AG08395 (cell line): ENCODE measurements at regions not wholly inside any gene's neighbourhood (a gene's known extent, or its start where the extent isn't known, plus 50 kb on each side); places are given as distances from the start of the nearest gene placed in this dataset.
"Not testable (repeated sequence)": the region's sequence is repeated elsewhere in the genome, so short reads cannot be mapped to it uniquely, and the experiment has no call there.

ENCODE experiments used
- DNase-seq: peaks from one replicate; pipeline ENCODE4 v3.0.0; 2012; ENCODE audit warnings: mixed read lengths, low spot score

DNA sequence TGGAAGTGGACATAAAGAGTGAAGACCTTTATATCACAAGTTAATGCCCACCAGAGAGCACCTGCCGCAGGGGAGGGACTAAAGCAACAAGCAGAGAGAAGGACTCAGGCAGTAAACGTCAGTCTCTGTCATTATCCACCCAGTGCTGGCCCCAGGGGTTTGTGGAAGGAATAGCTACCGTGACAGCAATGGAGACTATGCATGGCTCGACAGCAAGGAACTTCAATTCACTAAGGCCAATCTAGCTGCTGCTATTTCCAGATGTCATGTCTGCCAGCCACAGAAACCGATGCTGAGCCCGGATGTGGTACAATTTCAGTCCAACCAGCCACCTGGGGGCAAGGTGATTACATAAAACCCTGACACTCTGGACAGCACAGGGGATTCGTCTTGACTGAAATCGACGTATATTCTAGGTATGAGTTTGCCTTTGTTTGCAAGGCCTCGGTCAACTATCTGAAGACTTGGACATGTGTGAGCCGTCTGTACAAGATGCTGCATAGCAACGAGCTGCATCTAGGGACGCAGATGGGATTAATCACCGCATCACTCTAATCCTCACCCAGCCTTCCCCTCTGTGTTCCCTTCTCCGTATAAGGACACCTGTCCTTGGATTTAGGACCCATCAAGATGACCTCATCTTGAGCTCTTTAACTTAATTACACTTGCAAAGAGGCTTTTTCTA, 154.1 kb upstream of the SH3BP4 start:
- peak; percentile 41 for DNase-seq

DNA sequence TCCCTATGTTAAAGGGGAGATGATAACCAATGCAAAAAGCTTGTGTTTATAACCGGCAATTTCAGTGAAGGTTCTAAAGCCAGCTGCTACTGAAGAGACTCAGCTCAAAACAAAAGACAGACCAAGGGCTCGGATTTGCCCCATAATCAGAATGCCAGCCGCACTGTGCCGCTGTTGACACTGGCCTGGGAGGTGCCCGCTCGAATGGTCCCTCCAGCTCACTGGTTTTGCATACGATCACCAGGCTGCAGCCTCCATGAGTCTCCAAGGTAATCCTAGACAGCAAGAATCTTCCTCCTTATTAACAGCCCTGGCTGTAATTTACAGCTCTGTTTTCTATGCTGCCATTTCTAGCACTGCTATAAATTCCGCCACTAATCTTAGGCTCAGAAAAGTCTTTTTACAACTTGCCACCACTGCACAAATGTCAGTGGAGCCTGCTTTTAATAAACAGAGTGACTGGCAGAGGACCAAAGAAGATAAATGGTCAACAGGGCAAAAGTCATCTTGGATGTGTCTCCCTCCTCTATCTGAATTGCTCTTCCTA, 155.7 kb upstream of the SH3BP4 start:
- DNase-seq: no peak

DNA sequence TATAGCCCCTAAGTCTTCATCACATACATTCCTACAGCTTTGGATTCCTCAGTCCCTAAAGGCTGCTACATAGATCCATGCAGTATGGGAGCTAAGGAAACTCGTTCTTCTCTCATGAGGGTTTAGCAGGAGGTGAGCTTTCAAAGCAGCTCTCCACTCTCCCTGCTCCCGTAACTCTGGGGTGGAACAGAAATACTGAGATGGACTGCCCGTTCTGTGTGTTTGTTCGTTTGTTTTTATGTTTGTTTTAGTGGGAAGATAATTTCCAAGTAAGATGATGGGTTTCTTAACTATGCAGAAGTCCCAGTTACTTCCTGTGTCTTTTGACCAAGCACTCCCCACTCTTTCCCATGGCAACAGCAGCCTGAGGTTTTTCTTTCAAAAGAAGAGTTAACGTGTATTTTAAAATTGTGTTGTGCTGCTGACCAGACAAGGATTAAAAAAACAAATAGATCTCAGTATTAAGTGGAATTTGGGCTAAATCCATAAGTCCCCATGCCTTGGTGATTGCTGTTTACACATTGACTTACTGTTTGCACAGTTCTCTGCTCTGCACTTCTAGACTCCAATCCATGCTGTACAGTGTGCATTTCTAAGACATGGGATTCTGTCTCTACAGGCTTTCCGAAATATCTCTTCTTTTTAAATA, 156.4 kb upstream of the SH3BP4 start:
- DNase-seq: peak; percentile 41

DNA sequence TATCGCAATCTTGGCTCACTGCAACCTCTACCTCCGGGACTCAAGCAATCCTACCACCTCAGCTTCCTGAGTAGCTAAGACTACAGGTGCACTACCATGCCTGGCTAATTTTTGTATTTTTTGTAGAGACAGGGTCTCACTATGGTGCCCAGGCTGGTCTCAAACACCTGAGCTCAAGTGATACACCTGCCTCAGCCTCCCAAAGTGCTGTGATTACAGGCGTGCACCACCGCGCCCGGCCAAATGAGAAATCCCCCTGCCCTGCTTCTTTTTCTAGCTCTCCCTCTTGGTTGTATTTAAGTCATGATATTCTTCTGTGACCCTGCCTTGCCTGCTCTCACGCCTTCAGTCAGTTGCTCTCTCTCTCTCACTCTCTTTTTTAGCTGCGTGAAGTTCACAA, 157.0 kb upstream of the SH3BP4 start:
- no peak for DNase-seq

DNA sequence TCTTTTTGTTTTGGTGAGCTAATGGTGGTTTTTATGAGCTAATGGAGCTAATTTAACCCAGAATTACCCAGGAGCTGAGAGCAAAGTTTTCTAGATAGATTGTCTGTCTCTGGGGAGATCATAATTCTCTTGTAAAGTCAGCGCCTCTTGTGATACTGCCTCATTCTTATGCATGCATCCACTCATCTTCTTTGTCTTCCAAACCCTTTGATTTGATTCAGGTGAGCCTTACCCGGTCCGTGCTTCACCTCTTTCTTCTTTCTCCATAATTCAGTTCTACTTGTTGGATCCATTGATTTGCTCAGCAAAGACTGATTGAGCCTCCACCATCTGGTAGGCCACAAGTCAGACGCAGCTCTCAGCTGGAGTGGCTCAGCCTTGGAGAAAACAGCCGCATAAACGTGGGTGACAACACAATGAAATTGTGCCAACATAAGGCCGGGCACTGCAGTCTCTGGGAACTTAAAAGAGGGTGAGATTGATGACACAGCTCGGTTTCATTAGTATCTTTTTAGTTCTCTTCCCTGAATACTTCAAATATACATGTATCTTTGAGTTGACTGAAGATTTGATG, 158.5 kb upstream of the SH3BP4 start:
- no peak for DNase-seq

DNA sequence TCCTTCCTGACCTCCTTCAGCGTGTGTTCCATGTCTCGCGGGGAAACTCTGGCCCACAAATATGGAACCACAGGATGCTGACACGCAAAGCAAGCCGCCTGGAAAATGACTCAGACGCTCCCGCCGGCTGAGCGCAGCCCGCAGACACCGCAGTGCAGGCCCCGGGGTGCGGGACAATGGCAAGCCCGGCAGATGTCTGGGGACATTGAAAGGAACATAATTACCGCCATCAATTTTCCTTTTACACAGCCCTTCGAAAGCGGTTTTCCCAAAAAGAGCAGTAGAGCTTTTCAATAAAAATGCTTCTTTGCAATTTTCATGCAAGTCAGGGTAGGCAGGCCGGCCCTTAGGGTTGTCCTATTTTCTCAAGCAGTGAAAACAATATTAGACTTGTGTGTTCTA, 159.2 kb upstream of the SH3BP4 start:
- no peak for DNase-seq

DNA sequence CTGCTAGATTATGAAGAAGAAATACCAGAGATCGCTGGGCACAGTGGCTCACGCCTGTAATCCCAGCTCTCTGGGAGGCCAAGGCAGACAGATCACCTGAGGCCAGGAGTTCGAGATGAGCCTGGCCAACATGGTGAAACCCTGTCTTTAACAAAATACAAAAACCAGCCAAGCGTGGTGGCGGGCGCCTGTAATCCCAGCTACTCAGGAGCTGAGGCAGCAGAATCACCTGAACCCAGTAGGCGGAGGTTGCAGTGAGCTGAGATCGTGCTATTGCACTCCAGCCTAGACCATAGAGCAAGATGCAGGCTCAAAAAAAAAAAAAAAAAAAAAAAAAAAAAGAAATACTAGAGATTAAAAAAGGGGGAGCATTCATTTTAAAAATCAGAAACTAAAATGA, 159.7 kb upstream of the SH3BP4 start:
- DNase-seq: not testable (repeated sequence)

DNA sequence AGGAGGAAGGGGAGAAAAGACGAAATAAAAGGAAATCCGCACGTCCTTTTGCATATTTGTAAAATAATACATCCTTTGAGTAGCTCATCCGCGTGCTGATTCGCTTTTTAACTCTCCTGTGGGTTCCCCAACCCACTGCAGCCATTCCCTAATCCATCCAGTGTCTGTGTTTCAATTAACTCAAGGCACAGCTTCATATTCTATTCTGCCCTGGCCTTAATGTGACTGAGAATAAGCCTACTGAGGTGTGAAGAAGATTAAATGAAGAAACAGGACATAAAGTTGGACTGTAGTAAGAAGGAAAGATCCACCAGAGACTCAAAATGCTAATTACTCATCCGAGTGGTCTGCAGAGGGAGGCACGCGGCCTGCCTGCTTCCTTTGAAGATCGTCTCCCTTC, 161.4 kb upstream of the SH3BP4 start:
- DNase-seq: no peak

DNA sequence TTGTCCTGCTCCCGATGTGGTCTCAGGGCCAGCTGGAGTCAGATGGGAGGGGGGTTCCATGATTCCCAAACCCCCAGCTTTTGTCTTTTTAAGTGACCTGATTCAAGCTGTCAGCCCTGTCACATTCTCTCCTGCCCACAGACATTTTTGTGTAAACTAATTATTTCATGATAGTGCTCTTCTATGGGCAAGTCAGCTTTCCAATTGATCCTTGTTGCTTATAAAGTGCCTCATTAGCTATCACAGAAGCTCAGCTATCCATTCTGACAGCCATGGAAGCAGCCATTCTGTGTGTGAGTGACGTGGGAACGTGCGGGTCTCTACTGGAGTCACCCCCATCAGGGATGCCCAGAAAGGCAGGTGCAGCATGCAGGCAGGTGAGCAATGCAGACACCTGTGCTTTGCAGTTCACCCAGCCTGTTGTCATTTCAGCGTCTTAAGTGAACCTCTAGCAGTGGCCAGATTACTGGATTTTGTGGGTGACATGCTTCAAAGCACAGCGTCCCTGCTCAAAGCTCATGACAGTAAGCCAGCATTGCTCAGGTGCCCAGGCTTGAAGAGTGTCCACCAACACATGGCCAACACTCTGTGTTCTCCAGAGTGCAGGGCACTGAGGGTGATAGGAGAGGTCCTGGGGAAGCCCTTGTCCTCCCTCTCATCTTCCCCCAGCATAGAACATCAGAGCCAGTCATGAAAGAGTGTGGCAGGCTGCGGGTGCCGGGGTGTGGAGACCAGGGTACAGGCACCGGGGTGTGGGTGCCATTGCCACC, 162.1 kb upstream of the SH3BP4 start:
- DNase-seq: no peak

DNA sequence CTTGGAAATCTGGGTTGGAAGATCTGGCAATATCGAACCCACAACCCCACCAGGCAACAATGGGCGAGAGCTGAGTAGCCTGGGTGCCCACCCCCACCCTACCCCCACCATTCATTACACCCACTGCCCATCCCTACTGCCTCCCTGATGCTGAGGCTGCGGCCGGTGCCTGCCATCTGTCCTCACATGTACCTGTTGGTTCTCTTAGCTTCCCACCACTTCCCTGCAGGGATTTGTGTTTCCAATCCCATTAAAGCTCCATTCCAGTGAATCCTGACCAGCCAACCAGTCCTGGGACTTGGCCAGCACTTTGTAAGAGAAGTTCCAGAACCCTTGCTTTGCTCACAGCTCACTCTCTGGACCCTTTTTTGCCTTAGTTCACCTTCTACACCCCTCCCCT, 163.0 kb upstream of the SH3BP4 start:
- no peak for DNase-seq

DNA sequence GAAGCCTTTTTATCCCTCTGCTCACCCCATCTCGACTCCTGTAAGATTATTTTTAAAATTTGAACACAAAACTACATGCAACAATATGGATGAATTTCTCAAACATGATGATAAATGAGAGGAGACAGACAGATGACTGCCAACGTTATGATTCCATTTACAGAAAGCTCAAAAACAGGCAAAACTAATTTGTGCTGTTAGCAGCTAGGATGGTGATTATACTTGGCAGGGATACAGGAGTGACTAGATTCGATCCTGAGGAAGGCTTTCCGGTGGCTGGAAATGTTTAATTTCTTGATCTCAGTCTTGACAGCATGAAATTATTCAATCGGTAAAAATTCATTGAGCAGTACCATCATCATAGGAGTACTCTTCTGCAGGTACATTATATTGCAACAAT, 163.4 kb upstream of the SH3BP4 start:
- no peak for DNase-seq

DNA sequence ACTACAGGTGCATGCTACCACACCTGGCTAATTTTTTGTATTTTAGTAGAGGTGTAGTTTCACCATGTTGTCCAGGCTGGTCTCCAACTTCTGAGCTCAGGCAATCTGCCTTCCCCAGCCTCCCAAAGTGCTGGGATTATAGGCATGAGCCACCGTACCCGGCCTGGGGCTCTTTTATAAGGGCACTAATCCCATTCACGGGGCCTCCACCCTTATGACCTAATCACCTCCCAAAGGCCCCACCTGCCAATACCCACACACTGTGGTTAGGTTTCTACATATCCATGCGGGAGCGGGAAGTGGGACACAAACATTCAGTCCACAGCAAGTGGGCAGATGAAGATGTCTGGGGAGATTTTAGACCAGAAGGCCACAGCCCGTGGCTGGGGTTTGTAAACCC, 164.7 kb upstream of the SH3BP4 start:
- DNase-seq: no peak

DNA sequence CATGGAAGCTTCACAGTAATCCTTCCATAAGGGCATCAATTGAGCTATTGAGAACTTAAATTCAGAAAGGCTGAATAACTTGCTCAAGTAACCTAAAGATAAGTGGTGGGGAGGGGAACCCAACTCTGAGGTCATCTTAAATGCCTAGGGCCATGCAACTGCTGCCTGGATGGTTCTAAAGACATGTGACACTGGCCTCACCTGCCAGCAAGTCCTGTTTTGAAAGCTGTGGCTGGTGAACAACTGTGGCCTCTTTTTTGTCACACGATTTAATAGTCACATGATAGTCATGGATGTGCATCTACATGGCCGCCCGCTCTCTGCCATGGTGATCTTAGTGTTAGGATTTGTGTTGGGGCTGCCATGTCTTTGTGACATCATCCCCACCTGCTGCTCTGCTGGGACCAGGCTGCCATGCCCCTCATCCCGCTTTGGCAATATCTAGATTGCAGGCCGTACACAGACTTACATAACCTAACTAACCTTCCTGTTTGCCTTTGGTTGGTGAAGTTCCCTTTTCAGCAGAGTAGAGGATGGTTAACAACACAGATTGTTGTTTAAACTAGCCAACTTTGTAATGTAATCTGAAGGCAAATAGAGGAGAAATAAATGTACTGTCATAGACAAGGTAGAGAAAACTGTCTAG, 177.9 kb upstream of the SH3BP4 start:
- no peak for DNase-seq

DNA sequence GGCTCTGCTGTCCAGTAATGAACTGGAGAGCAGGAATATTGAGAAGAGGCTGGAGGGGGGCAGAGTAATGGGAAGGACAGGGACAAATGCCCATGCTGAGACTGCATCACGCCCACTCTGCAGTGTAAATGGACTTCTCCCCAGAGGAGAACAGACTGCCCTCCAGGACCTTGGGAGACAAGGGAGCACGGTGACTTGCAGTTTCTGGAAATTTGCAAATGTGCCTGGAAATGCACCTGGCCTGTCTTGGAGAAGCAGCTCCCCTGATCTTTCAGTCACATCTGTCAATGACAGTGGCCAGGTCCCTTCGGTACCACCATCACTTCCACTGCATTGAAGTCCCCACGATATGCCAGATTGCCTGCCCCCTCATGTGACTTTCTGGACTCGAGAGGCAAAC, 178.7 kb upstream of the SH3BP4 start:
- DNase-seq: no peak

DNA sequence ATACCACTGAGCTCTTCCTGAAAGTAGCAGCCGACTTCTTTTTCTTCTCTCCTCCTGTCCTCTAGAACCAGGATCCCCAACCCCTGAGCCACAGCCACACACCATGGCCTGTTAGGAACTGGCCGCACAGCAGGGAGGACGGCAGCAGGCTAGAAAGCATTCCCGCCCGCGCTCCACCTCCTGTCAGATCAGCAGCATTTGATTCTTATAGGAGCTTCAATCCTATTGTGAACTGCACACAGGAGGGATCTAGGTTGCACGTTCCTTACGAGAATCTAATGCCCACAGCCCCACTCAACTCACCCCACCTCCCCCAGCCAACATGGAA, 179.1 kb upstream of the SH3BP4 start:
- DNase-seq: no peak

DNA sequence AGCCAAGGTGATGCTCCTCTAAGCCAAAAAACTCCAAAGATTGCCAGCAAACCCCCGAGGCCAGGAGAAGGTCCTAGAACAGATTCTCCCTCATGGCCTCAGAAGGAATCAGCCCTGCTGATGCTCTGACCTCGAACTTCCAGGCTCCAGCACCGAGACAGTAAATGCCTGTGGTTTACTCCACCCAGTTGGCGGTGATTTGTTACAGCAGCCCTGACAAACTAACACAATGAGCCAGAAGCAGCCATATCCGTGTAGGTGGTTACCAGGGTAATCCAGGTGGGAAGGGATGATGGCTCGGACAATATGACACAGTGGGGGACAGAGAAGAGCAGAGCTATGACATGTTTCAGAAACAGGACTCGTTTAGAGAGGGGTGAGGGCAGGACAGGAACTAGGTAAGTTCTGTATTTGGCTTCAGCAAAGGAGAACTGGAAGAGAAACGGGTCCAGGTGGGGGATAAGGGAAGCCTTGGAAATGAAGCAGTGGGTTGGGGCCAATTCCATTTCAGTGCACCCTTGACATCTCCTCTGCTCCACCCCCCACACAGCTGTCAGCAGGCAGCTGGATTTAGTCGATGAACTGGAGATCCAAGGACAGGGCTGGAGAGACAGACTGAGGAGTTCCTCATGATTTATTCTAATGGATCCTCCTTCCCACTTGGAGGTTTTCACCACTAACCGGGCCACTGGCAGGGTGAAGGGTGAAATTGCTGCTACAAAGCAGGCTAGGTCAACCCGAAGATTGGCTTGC, 179.7 kb upstream of the SH3BP4 start:
- DNase-seq: peak; percentile 50

DNA sequence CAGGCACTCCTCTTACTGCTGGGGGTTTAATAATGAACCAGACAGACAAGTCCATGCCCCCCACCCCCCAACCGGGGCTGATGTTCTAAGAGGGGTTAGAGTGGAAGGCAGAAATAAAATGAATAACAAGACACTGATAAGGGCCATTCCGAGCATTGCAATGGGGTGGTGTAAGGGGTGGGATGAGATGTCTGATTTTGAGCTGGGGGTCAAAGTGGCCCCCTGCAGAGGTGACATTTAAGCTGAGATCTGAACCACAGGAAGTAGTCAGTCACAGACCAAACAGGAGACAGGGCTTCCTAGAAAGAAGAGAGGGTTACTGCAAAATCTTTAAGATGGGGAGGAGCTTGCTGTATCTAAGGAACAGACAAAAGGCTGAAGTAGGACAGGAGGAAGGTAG, 180.6 kb upstream of the SH3BP4 start:
- DNase-seq: no peak

DNA sequence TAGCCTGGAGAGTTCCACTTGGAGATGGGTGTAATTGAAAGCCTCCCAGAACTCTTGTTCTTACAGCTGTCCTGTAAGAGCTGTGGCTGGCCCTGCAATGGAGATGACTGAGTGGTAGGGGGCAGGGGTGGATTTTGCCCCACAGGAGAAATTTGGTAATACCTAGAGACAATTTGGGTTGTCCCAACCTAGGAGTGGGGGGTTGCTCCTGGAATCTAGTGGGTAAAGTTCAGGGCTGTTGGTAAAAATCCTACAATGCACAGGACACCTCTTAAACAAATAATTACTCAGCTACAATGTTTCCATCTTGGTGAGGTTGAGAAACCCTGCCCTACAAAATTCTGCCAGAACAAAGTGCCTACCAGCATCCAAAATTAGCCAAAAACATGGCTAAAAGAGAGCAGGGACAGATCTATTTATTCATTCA, 181.1 kb upstream of the SH3BP4 start:
- no peak for DNase-seq

DNA sequence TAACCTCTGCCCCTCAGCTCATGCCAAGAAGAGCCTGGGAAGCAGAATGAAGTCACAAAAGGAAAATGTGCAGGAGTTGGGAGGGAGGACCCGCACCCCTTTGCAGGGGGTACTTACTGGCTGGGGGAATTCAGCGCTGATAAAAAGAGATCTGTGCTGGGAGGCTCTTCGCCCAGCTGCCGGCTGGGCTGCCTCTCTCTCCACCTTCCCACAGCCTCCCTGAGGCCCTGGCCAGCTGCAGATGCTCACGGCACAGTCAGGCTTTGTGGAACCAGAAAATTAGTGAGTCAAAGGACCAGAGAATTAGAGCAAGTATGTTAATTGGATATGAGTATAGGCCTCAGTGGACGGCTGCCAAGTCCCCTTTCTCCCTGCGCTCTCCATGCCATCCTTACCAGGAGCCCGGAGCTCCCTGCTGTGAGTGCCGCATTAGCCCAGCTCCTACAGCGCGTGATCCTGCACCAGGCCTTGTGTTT, 181.7 kb upstream of the SH3BP4 start:
- no peak for DNase-seq

DNA sequence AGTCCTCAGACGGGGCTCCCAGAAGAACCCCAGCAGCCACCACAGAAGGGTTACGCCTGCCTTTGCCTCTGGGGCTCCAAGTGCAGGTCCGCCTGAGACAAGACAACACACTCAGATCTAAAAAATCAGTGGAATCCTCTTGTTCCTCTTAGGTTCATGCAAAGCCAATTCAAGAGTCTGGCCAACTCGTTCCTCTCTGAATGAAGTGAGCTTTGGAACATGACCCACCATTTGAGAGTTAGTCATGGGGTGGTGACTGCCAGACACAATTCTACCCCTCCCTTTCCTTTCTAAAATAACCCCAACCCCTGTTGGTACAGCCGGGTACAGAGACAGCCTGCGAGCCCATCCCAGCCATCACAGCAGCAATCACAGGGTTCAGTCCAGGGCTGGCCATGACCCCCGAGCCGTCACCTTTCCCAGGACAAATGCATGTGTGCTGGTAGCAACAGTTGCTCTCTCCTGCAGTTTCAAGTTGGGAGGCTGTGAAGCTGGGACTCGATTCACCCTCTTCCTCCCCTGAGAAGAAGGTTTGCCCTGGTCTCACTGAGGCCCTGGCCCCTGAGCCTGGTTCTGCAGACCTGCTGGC, 183.1 kb upstream of the SH3BP4 start:
- peak; percentile 58 for DNase-seq

DNA sequence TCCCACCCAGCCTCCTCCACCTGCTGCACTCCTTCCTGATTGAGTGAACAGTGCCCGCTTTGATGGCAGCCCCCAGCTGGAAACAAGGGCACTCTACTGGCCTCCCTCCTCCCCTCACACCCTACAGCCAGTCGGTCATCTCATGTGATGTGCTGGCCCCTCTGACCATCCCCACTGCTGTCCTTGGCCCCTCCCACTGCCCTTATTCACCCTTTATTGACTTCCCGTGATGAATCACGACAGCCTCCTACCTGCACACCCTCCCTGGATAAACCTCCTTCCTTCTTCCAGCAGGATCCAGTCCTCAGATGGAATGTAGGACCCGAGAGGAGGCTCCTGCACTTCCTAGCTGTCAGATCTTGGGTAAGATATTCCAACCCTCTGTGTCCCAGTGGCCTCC, 186.5 kb upstream of the SH3BP4 start:
- DNase-seq: no peak
